Neural progenitor cell (in vitro differentiated cells): ENCODE measurements at regions not wholly inside any gene's neighbourhood (a gene's known extent, or its start where the extent isn't known, plus 50 kb on each side); places are given as distances from the start of the nearest gene placed in this dataset.

Experiments used
- EZH2 ChIP-seq: fragments of 200-600 bp; sonication (generic); IDR thresholded peaks from 2 replicates; pipeline ENCODE4 v1.6.1; 2017; ENCODE audit warnings: antibody characterized with exemption, mild to moderate bottlenecking, moderate library complexity
- TF ChIP-seq, protein P1 (sequence below): fragments of 200-600 bp; sonication (generic); IDR thresholded peaks from 2 replicates; pipeline ENCODE4 v1.5.1; 2017; ENCODE audit warnings: antibody characterized with exemption, mild to moderate bottlenecking

DNA sequence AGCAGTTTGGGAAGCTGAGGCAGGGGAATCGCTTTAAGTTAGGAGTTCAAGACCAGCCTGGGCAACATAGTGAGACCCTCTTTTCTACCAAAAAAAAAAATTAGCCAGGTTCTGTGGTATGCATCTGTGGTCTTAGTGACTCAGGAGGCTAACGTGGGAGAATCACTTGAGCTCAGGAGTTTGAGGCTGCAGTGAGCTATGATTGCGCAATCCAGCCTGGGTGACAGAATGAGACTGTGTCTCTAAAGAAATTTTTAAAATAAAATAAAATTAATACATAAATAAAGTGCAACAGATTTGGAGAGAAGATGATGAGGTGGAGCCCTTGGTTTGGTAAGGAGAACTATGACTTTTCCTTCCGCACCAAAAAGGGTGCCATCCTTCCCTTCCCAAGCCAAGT lies 436.9 kb downstream of the NLGN4X start:
- TF ChIP-seq, protein P1, sequence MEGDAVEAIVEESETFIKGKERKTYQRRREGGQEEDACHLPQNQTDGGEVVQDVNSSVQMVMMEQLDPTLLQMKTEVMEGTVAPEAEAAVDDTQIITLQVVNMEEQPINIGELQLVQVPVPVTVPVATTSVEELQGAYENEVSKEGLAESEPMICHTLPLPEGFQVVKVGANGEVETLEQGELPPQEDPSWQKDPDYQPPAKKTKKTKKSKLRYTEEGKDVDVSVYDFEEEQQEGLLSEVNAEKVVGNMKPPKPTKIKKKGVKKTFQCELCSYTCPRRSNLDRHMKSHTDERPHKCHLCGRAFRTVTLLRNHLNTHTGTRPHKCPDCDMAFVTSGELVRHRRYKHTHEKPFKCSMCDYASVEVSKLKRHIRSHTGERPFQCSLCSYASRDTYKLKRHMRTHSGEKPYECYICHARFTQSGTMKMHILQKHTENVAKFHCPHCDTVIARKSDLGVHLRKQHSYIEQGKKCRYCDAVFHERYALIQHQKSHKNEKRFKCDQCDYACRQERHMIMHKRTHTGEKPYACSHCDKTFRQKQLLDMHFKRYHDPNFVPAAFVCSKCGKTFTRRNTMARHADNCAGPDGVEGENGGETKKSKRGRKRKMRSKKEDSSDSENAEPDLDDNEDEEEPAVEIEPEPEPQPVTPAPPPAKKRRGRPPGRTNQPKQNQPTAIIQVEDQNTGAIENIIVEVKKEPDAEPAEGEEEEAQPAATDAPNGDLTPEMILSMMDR: no peak
- TF ChIP-seq EZH2: no peak
